HEK293T (cell line): ENCODE measurements at regions not wholly inside any gene's neighbourhood (a gene's known extent, or its start where the extent isn't known, plus 50 kb on each side); places are given as distances from the start of the nearest gene placed in this dataset.

Source experiments
- ARNT ChIP-seq: fragments of 450-650 bp; IDR thresholded peaks from 2 replicates; pipeline ENCODE4 v1.6.1; 2017; ENCODE audit warnings: mild to moderate bottlenecking
- BHLHE40 ChIP-seq: fragments of 450-650 bp; IDR thresholded peaks from 2 replicates; pipeline ENCODE4 v1.6.1; 2016; ENCODE audit warnings: mild to moderate bottlenecking, moderate library complexity, borderline replicate concordance
- CTBP1 ChIP-seq: fragments of 450-650 bp; IDR thresholded peaks from 2 replicates; pipeline ENCODE4 v1.6.1; 2016; ENCODE audit warnings: borderline replicate concordance
- ELF4 ChIP-seq: fragments of 450-650 bp; IDR thresholded peaks from 2 replicates; pipeline ENCODE4 v1.6.1; 2017; ENCODE audit warnings: antibody characterized with exemption
- FOXK2 ChIP-seq: fragments of 450-650 bp; IDR thresholded peaks from 2 replicates; pipeline ENCODE4 v1.6.1; 2016; ENCODE audit warnings: mild to moderate bottlenecking
- FOXM1 ChIP-seq: fragments of 450-650 bp; IDR thresholded peaks from 2 replicates; pipeline ENCODE4 v1.6.1; 2017; ENCODE audit warnings: mild to moderate bottlenecking, borderline replicate concordance
- HDGF ChIP-seq: fragments of 450-650 bp; IDR thresholded peaks from 2 replicates; pipeline ENCODE4 v1.6.1; 2017; ENCODE audit warnings: antibody characterized with exemption, borderline replicate concordance
- LEF1 ChIP-seq: fragments of 450-650 bp; IDR thresholded peaks from 2 replicates; pipeline ENCODE4 v1.6.1; 2017; ENCODE audit warnings: mild to moderate bottlenecking, borderline replicate concordance
- NFRKB ChIP-seq: fragments of 450-650 bp; IDR thresholded peaks from 2 replicates; pipeline ENCODE4 v1.6.1; 2016; ENCODE audit warnings: mild to moderate bottlenecking, moderate library complexity
- SP1 ChIP-seq: fragments of 450-650 bp; IDR thresholded peaks from 2 replicates; pipeline ENCODE4 v1.6.1; 2017
- SUZ12 ChIP-seq: fragments of 450-650 bp; IDR thresholded peaks from 2 replicates; pipeline ENCODE4 v1.6.1; 2016; ENCODE audit warnings: mild to moderate bottlenecking
- TARDBP ChIP-seq: fragments of 450-650 bp; IDR thresholded peaks from 2 replicates; pipeline ENCODE4 v1.6.1; 2016
- ZNF384 ChIP-seq: fragments of 450-650 bp; IDR thresholded peaks from 2 replicates; pipeline ENCODE4 v1.6.1; 2016
- TF ChIP-seq, protein P1 (sequence below): fragments of 450-650 bp; IDR thresholded peaks from 2 replicates; pipeline ENCODE4 v1.6.1; 2016

DNA sequence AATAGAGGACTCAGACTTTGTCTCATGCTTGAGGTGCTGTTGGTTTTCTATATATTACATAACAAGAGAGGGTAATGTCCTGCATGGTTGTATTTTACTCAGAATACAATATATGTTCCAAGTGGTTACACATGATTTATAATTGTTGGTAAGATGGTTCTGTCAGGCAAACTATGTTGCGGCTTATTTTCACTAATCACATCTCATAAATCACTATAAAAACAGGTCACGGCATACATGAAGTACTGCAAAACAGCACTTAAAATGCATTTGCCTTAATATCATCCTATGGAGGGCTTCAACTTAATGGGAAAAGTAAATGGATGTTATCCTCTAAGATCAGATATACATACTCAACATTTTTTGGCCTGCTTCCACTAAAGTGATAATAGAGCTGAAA lies 246.0 kb upstream of the ARSJ start:
- no peak for TF ChIP-seq SUZ12
- TF ChIP-seq HDGF, result no peak
- no peak for TF ChIP-seq SP1
- TF ChIP-seq, protein P1, sequence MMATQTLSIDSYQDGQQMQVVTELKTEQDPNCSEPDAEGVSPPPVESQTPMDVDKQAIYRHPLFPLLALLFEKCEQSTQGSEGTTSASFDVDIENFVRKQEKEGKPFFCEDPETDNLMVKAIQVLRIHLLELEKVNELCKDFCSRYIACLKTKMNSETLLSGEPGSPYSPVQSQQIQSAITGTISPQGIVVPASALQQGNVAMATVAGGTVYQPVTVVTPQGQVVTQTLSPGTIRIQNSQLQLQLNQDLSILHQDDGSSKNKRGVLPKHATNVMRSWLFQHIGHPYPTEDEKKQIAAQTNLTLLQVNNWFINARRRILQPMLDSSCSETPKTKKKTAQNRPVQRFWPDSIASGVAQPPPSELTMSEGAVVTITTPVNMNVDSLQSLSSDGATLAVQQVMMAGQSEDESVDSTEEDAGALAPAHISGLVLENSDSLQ, result peak; percentile 64
- no peak for TF ChIP-seq ELF4
- no peak for TF ChIP-seq BHLHE40
- no peak for TF ChIP-seq ZNF384
- no peak for TF ChIP-seq FOXM1
- TF ChIP-seq TARDBP, result no peak
- TF ChIP-seq NFRKB, result no peak
- TF ChIP-seq ARNT, result no peak
- TF ChIP-seq FOXK2, result no peak
- TF ChIP-seq CTBP1, result no peak
- TF ChIP-seq LEF1, result no peak
